A673 (cell line): ENCODE measurements at regions not wholly inside any gene's neighbourhood (a gene's known extent, or its start where the extent isn't known, plus 50 kb on each side); places are given as distances from the start of the nearest gene placed in this dataset.

Source experiments
- BruUV-seq: library from RNA; stranded (reverse); fragments of 400-500 nt; replicated peaks from 2 replicates; lab custom pipeline; 2021; lab: Mats Ljungman, UMichigan
- CTCF ChIA-PET: fragments of 300-600 bp; sonication (Branson Sonifier 250); formaldehyde crosslinking; loops from one replicate; lab custom pipeline; 2022; ENCODE audit warnings: antibody characterized with exemption; lab: Charles Lee
- POLR2A ChIA-PET: fragments of 300-600 bp; sonication (Branson Sonifier 250); formaldehyde crosslinking; loops from one replicate; lab custom pipeline; 2022; ENCODE audit warnings: antibody characterized with exemption; ENCODE audit not compliant: low non-redundant PET; lab: Charles Lee
- DNase-seq: peaks from one replicate; pipeline ENCODE4 v3.0.0-alpha.2; 2015; ENCODE audit warnings: low spot score
- H3K27ac ChIP-seq: fragments of 200-600 bp; sonication (generic); 2 replicates; pipeline ENCODE4 v1.5.1; 2016; ENCODE audit warnings: mixed run types, low read depth, mild to moderate bottlenecking, mixed read lengths, antibody characterized with exemption, low read length; ENCODE audit not compliant: poor library complexity, severe bottlenecking
- H3K27me3 ChIP-seq: fragments of 200-600 bp; sonication (generic); replicated peaks from 2 replicates; pipeline ENCODE4 v1.6.1; 2017; ENCODE audit warnings: mixed run types, low read depth, mild to moderate bottlenecking, mixed read lengths, antibody characterized with exemption, low read length; ENCODE audit not compliant: insufficient read depth, poor library complexity
- H3K36me3 ChIP-seq: fragments of 200-600 bp; sonication (generic); 2 replicates; pipeline ENCODE4 v1.6.1; 2016; ENCODE audit warnings: mixed run types, mild to moderate bottlenecking, mixed read lengths, antibody characterized with exemption, low read length; ENCODE audit not compliant: insufficient read depth, poor library complexity, severe bottlenecking
- H3K4me1 ChIP-seq: fragments of 200-600 bp; sonication (generic); 2 replicates; pipeline ENCODE4 v1.6.1; 2017; ENCODE audit warnings: mixed run types, mild to moderate bottlenecking, mixed read lengths, antibody characterized with exemption, low read length; ENCODE audit not compliant: insufficient read depth, poor library complexity, severe bottlenecking
- H3K4me3 ChIP-seq: fragments of 200-600 bp; sonication (generic); 2 replicates; pipeline ENCODE4 v1.5.1; 2016; ENCODE audit warnings: low read depth, mixed run types, mild to moderate bottlenecking, mixed read lengths, low read length; ENCODE audit not compliant: poor library complexity, severe bottlenecking
- H3K9me3 ChIP-seq: fragments of 200-600 bp; sonication (generic); 2 replicates; pipeline ENCODE4 v1.6.1; 2016; ENCODE audit warnings: mixed run types, low read depth, mild to moderate bottlenecking, mixed read lengths, antibody characterized with exemption, low read length; ENCODE audit not compliant: poor library complexity, severe bottlenecking
- CTCF ChIP-seq: fragments of 300-800, 200-600 bp; sonication (generic); conservative IDR thresholded peaks from 2 replicates; pipeline ENCODE4 v1.5.1; 2017; ENCODE audit warnings: low read depth, mild to moderate bottlenecking, antibody characterized with exemption, low read length, moderate library complexity, mixed read lengths
- EZH2 ChIP-seq: fragments of 200-600 bp; sonication (generic); IDR thresholded peaks from 2 replicates; pipeline ENCODE4 v1.6.1; 2017; ENCODE audit warnings: borderline replicate concordance, low read depth, mild to moderate bottlenecking, mixed read lengths, antibody characterized with exemption, low read length; ENCODE audit not compliant: poor library complexity, severe bottlenecking
- intact Hi-C: fragments of 100-400 bp; cut with micrococcal nuclease; formaldehyde crosslinking; loops from one replicate; pipeline ENCODE4 v1.10.0; 2022; ENCODE audit not compliant: unreplicated experiment

GRCh38 chr2:2569836-2570235 is 238.8 kb upstream of the MYT1L start:
- CTCF ChIA-PET = no interaction called here
- no peaks in the 10 kb centered on the region for H3K36me3 ChIP-seq
- intact Hi-C loops = no loop called here

GRCh38 chr2:2569306-2569705 is 238.2 kb upstream of the MYT1L start:
- CTCF ChIA-PET = no interaction called here
- POLR2A ChIA-PET = no interaction called here
- intact Hi-C loops = no loop called here

More at GRCh38 chr2:2569836-2570235, 238.8 kb upstream of the MYT1L start:
- no peaks in the 10 kb centered on the region for H3K9me3 ChIP-seq
- no peak for DNase-seq
- H3K27me3 ChIP-seq = no peaks in the 10 kb centered on the region
- no peak overlapping the region for H3K27ac ChIP-seq
- H3K4me1 ChIP-seq = no peaks in the 10 kb centered on the region
- POLR2A ChIA-PET = no interaction called here
- no TSS peak for BruUV-seq
- TF ChIP-seq EZH2 = no peak
- no peak for TF ChIP-seq CTCF
- H3K4me3 ChIP-seq = no peak overlapping the region

GRCh38 chr2:2568411-2568810 is 237.3 kb upstream of the MYT1L start:
- Histone ChIP-seq H3K27me3 (no peaks in the 10 kb centered on the region), H3K27ac (no peak overlapping the region), H3K4me1 (no peaks in the 10 kb centered on the region), H3K36me3 (no peaks in the 10 kb centered on the region), H3K9me3 (no peaks in the 10 kb centered on the region), H3K4me3 (no peak overlapping the region)
- no TSS peak for BruUV-seq
- intact Hi-C loops = no loop called here
- no peak for DNase-seq
- no peak for TF ChIP-seq EZH2
- TF ChIP-seq CTCF = no peak
- ChIA-PET CTCF (no interaction called here), POLR2A (no interaction called here)

More at GRCh38 chr2:2569306-2569705, 238.2 kb upstream of the MYT1L start:
- no peak for DNase-seq
- Histone ChIP-seq H3K36me3 (no peaks in the 10 kb centered on the region), H3K27ac (no peak overlapping the region), H3K4me3 (no peak overlapping the region), H3K27me3 (no peaks in the 10 kb centered on the region), H3K9me3 (no peaks in the 10 kb centered on the region), H3K4me1 (no peaks in the 10 kb centered on the region)
- BruUV-seq = no TSS peak
- TF ChIP-seq EZH2 (no peak), CTCF (no peak)
